ENCODE measurements at regions not wholly inside any gene's neighbourhood (a gene's known extent, or its start where the extent isn't known, plus 50 kb on each side); places are given as distances from the start of the nearest gene placed in this dataset.
"Not testable (repeated sequence)": the region's sequence is repeated elsewhere in the genome, so short reads cannot be mapped to it uniquely, and the experiment has no call there.

DNA sequence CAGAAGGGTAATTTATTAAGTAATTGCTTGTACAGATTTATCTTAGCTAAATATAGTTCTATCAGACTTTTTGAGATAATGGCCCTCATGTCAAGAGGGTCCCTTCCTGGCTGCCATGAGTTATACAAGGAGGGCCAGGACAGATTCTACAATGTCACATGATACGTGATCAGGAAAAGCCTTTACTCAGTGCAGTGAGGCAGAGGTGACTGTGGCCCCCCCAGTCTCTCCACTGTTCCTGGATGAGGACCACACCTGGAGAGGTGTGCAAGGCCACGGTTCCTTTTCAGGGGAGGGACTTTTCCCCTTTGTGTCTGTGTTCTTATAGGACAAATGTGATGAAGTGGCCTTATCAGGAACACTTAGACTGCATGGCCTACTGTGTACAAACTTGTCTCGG lies 54.3 kb upstream of the LRCH1 start:
- no peak for DNase-seq

GRCh38 chr13:46496086-46496485 lies 56.9 kb upstream of the LRCH1 start:
- no peak for DNase-seq

DNA sequence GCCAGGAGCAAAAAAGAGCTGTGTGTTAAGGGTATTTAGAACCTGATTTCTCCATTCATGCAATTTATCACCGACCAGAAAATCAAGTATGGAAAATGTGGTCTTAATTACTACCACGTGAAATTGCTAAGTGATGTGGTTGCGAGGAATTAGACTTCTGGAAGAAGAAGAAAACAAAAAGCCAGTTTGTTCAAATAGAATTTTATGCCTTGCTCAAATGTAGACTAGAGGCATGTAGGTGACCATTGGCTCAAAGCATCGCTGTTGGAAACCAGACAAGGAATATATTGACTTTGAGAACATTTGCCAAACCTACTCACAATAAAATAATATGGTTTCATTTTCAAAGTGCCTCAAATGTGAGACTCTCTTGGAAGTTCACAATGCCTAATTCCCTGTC lies 57.3 kb upstream of the LRCH1 start:
- no peak for DNase-seq

GRCh38 chr13:46495066-46495465 lies 57.9 kb upstream of the LRCH1 start:
- DNase-seq: no peak

DNA sequence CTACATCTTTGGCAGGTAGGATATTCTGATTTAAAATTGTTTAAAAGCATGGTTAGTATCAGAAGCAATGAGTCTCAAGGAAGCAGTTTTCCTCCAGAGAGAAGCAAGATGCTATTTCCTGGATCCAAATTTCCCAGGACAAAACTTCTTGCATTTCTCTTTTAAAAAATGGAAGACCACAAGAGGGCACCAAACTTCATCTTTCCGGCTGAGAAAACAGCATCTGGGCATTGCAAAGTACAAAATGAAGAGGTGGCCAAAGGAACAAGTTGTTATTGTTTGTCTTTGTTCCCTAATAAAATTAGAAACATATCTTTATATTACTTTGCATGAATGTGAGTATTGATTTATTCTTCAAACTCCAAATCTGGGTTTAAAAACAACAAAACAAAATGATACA lies 60.0 kb upstream of the LRCH1 start:
- no peak for DNase-seq

DNA sequence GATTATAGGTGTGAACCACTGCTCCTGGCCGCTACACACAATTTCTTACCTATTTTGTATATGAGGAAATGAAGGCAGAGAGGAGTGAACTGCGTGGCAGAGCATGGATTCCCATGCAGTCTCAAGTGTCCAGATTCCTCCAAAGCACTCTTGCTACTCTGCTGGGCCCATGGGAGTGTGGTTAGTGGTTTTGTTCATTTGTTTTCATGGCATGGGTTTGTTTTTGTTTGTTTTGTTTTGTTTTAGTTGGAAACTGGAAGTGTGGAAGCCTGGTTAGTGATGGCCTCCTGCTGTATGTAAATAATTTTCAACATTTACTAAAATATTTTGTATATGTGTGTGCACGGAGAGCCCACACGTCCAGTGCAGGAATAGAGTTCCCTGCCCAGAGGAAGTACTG lies 61.3 kb upstream of the LRCH1 start:
- DNase-seq: no peak

GRCh38 chr13:46490713-46491112 lies 62.3 kb upstream of the LRCH1 start:
- not testable (repeated sequence) for DNase-seq

GRCh38 chr13:46490129-46490528 lies 62.8 kb upstream of the LRCH1 start:
- DNase-seq: no peak

DNA sequence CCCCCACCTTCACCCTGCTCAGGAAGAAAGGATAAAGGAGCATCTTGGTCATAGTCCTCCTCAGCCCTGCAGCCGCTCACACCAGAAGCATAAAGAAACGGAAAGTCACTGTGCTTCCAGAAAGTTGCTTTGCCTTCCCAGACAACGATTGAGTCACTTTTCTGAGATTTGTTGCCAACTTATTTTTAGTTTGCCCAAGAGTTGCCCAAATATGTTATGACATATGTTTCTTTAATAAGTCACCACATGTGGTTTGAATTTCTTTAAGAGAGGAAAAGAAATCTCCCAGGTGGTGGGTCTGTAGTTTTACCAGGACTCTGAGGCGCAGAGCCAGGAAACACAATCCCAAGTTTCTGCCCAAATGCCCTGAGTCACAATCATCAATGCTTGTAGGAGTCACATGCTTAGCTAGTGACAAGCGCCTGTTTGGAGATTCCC lies 63.4 kb upstream of the LRCH1 start:
- DNase-seq: no peak

GRCh38 chr13:46487748-46488147 lies 65.2 kb upstream of the LRCH1 start:
- no peak for DNase-seq

DNA sequence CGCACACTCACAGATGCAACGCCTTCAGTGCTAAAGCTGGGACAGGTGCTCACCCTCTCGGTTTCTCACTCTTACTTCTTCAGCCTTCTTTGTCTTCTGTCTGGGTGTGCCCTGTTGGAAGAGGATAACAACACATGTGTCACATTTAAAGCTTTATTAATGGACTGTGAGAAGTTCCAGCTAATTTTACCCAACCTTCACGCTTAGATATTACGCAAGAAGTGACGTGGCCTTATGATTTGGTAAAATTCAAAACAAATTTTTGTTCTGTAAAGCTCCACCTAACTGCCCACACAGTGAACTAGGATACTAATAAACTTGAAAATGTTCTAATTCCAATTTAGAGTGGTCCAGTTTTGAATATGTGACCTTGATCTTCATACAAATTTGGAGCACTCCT lies 66.7 kb upstream of the LRCH1 start:
- no peak for DNase-seq

- no peak for DNase-seq
These were observed 68.4 kb upstream of the LRCH1 start for GRCh38 chr13:46484561-46484960.

- DNase-seq: no peak
These were observed 71.8 kb upstream of the LRCH1 start for GRCh38 chr13:46481166-46481565.

DNA sequence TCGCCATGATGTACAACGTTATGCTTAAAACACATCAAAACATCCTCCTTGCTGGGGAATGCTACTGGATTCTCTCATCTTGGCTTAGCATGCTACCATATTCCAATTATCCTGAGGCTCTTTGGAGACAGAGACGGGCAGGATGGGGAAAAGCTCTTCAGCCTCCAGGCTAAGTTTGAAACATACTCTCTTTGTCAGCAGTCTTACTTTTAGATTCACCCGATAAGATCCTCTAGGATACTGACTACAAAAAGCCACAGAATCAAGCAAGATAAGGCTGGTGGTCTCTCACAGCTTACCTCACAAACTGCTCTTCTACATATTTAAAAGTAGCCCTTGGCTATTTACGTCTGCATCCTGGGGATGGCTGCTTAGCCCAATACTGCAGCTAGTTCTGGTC lies 72.8 kb upstream of the LRCH1 start:
- no peak for DNase-seq

DNA sequence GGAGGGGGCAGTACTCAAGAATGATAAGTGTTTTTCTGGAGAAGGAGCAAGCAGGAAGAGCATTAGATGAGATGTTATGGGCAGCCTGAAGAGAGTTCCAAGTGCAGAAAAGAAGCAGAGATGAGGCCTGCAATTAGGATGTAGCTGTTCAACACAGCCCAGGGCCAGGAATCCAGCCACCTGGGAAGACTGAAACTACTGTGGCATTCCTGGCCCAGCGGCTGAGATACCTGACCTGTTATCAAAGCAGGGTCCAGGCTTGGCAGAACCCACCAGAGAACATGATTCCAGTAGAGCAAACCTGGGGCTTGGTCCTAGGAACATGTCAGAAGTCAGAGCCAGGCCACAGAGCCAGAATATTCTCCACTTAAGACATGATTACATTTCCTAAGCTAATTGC lies 73.3 kb upstream of the LRCH1 start:
- DNase-seq: no peak

DNA sequence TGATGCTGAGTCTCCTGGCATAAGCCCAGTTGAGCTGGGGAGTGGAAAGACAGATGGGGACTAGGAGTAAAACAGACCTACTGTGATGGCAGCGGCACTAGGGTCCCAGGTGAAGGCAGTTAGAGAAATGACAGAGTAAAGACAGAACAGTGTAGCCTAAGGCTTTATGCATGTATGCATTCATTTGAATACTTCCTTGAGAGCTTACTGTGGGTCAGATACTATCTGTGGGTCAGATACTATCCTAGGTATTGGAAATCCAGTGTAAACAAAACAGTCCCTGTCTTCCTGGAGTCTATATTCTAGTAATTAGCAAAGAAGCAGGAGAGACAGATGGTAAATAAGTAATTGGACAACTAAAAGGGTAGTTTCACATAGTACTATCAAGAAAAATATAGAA lies 73.7 kb upstream of the LRCH1 start:
- no peak for DNase-seq

DNA sequence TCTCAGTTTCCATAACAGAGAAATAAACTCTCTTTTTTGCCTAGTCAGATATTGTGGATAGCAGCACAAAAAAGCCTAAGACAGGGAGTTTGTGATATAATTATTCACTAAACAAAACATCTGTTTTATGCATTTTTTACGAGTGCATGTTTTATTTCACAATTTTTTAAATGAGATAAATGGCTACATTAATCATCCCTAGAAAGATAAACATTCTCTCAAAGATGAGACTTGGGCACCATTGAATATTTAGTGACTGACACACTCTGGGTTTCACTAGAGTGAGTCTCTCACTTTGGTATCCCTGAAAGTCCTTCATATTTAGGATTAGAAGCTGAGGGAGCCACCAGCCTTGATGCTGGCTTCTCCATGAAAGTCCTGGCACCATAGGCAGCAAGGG lies 74.3 kb upstream of the LRCH1 start:
- DNase-seq: no peak

DNA sequence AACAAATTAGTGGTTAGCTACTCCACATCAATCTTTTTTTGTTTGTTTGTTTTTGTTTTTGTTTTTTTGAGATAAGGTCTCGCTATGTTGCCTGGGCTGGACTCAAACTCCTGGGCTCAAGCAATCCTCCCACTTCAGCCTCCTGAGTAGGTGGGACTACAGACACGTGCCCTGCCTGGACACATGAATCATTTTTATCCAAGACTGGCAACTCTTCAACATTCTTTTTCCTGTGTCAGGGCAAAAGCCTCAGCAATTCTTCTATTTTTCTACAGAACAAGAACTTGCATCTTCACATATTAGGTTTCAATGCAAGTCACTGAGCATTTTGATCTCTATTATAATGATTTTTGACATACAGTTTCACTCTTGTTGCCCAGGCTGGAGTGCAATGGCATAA lies 76.8 kb upstream of the LRCH1 start:
- DNase-seq: no peak

DNA sequence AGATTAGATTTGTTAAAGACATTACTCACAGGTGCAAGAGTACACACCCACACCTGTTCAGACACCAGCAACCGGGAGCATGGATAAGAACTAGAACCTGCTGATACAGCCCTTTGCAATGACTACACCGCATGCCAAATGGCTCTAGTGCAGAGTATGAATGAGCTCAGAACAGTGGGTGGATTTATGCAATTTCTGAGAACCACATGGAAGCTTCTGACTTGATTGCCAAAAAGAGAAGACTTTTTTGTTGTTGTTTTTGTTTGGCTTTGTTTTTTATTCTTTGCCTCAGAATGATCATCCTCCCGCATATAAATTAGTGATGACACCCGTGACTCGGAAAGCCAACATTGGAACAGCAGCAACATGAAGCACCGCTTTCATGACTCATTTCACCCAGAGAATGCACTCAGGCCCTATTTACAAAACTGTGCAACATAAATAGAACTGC lies 77.4 kb upstream of the LRCH1 start:
- DNase-seq: no peak

GRCh38 chr13:46473806-46474205 lies 79.2 kb upstream of the LRCH1 start:
- no peak for DNase-seq

- no peak for DNase-seq
These were observed 80.6 kb upstream of the LRCH1 start for GRCh38 chr13:46472384-46472783.

DNA sequence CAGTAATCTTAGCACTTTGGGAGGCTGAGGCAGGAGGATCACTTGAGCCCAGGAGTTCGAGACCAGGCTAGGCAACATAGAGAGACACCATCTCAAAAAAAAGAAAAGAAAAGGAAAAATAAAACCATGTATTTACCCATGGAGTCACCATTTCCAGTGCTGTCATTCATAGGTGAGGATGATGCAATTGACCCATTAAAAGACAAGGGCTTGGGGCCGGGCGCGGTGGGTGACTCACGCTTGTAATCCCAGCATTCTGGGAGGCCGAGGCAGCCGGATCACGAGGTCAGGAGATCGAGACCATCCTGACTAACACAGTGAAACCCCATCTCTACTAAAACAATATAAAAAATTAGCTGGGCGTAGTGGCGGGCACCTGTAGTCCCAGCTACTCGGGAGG lies 82.6 kb upstream of the RUBCNL start:
- DNase-seq: not testable (repeated sequence)

DNA sequence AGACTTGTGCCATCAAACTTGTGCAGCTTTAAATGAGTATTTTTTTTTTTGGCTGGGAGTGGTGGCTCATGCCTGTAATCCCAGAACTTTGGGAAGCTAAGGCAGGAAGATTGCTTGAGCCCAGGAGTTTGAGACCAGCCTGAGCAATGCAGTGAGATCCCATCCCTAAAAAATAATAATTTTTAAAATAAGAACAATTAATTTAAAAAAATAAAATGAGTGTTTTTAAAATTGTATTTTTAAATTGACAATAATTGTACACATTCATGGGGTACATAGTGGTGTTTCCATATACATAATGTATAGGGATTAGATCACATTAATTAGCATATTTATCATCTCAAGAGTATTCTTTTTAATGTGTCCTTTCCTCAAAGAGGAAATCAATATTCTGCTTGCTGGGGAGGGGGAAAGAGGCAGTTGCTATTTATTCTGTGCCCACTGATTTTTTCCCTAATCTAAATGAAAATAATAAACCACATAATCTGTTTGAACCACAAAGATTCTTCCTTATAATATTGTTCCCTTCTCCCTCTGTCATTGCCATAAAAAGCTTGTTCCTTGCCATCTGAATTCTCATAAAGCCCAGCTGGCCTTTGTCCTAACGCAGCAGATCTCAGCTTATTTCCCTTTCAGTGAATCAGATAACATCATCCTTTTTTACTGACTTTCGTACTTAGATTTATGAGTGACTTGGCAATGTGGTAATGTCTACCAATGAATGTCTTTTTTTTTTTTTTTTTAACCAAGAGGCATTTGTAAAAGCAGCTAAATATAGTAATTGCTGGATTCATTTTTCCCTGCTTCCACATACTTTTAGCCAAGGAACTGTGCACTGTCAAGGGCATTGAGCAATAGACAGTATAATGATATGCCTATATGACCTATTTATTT lies 81.8 kb upstream of the RUBCNL start:
- no peak for DNase-seq

- not testable (repeated sequence) for DNase-seq
These were observed 80.6 kb upstream of the RUBCNL start for GRCh38 chr13:46467694-46468093.

GRCh38 chr13:46466074-46466473 lies 79.0 kb upstream of the RUBCNL start:
- not testable (repeated sequence) for DNase-seq

Data from activated naive CD4-positive, alpha-beta T cell treated with anti-CD3 and anti-CD28 coated beads, Interleukin-2, amount 50 U/mL, for 16 hours (primary cell).